Glutamatergic neuron (in vitro differentiated cells): ENCODE measurements at regions not wholly inside any gene's neighbourhood (a gene's known extent, or its start where the extent isn't known, plus 50 kb on each side); places are given as distances from the start of the nearest gene placed in this dataset.

Experiments used
- DNase-seq: peaks from one replicate; pipeline ENCODE4 v3.0.0; 2022
- H3K27ac Mint-ChIP-seq: one replicate; pipeline ENCODE4 v1.8.0; 2020; ENCODE audit warnings: mild to moderate bottlenecking, mixed read lengths, inconsistent platforms; ENCODE audit not compliant: unreplicated experiment
- H3K27me3 Mint-ChIP-seq: one replicate; pipeline ENCODE4 v1.8.0; 2020; ENCODE audit warnings: mild to moderate bottlenecking, moderate library complexity, mixed read lengths, inconsistent platforms; ENCODE audit not compliant: unreplicated experiment
- H3K36me3 Mint-ChIP-seq: one replicate; pipeline ENCODE4 v1.8.0; 2020; ENCODE audit warnings: mild to moderate bottlenecking, mixed read lengths, inconsistent platforms; ENCODE audit not compliant: unreplicated experiment
- H3K4me1 Mint-ChIP-seq: one replicate; pipeline ENCODE4 v1.8.0; 2020; ENCODE audit warnings: mild to moderate bottlenecking, low read depth, mixed read lengths, inconsistent platforms; ENCODE audit not compliant: unreplicated experiment
- H3K4me3 Mint-ChIP-seq: one replicate; pipeline ENCODE4 v1.8.0; 2020; ENCODE audit warnings: mild to moderate bottlenecking, mixed read lengths, inconsistent platforms; ENCODE audit not compliant: unreplicated experiment
- H3K9me3 Mint-ChIP-seq: one replicate; pipeline ENCODE4 v1.8.0; 2020; ENCODE audit warnings: mild to moderate bottlenecking, moderate library complexity, mixed read lengths, inconsistent platforms; ENCODE audit not compliant: unreplicated experiment
- TF ChIP-seq, protein P1 (sequence below): fragments of 200-600 bp; sonication (generic); IDR thresholded peaks from one replicate; pipeline ENCODE4 v1.5.0; 2021; ENCODE audit not compliant: partially characterized antibody, unreplicated experiment

DNA sequence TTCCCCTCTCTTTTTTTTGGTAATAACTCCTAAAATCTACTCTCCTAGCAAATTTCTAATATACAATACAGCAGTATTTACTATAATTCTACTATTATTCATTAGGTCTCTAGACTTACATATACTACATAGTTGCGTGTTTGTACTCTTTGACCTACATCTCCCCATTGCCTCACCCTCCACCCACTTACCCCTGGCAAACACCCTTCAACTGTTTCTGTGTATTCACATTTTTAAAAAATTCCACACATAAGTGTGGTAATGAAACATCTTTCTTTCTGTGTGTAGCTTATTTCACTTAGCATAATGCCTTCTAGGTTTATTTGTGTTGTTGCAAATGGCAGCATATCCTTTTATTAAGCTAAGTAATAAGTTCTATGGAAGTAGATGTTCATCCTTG, 336.0 kb downstream of the CCDC85A start:
- Mint-ChIP-seq H3K9me3 (peaks cover 2% of the 10 kb centered on the region), H3K4me3 (no peak overlapping the region), H3K4me1 (peaks cover 21% of the 10 kb centered on the region), H3K27ac (no peak overlapping the region), H3K27me3 (no peaks in the 10 kb centered on the region), H3K36me3 (no peaks in the 10 kb centered on the region)
- TF ChIP-seq, protein P1, sequence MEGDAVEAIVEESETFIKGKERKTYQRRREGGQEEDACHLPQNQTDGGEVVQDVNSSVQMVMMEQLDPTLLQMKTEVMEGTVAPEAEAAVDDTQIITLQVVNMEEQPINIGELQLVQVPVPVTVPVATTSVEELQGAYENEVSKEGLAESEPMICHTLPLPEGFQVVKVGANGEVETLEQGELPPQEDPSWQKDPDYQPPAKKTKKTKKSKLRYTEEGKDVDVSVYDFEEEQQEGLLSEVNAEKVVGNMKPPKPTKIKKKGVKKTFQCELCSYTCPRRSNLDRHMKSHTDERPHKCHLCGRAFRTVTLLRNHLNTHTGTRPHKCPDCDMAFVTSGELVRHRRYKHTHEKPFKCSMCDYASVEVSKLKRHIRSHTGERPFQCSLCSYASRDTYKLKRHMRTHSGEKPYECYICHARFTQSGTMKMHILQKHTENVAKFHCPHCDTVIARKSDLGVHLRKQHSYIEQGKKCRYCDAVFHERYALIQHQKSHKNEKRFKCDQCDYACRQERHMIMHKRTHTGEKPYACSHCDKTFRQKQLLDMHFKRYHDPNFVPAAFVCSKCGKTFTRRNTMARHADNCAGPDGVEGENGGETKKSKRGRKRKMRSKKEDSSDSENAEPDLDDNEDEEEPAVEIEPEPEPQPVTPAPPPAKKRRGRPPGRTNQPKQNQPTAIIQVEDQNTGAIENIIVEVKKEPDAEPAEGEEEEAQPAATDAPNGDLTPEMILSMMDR, result no peak
- no peak for DNase-seq

DNA sequence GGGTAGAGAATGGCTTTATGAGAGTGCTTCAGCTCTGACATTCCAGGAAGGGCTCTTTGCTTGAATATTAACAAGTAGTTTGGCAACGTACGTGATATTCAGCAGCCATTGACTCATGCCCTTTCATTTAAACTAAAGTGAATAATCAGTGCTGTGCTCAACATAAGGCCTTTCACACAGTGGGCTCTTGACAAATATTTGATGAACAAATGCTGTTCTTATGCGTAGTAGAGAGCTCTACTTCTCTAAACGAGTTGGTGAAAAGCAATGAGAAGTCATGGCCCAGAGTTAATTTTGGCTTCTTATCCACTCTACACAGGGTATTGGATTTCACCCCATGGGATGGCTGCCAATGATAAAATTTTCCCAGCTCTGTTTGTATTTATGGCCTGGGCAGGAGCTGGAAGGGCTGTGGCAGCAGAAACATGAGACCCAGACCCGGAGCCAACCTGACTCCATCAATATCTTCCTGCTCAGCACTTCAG, 338.9 kb downstream of the CCDC85A start:
- no peaks in the 10 kb centered on the region for H3K36me3 Mint-ChIP-seq
- peak; percentile 25 for DNase-seq
- peaks cover 2% of the 10 kb centered on the region for H3K9me3 Mint-ChIP-seq
- H3K27me3 Mint-ChIP-seq, result no peaks in the 10 kb centered on the region
- H3K27ac Mint-ChIP-seq, result no peak overlapping the region
- H3K4me1 Mint-ChIP-seq, result peaks cover 15% of the 10 kb centered on the region
- no peak overlapping the region for H3K4me3 Mint-ChIP-seq
- TF ChIP-seq, protein P1, result no peak

DNA sequence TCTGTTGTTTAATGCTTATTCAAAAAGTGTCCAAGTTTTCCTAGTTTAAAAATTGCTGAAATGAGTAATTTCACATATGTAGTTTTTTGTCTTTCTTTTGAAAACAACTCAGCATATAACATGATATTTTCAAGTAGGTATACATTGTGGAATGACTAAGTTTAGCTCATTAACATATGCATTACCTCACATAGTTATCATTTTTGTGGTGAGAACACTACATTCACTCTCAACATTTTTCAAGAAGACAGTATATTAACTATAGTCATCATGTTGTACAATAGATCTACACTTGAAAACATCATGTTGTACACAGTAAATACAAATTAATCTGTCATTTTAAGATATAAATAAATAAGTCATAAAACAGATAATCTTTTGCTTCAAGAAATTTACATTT, 340.0 kb downstream of the CCDC85A start:
- Mint-ChIP-seq H3K4me3 (no peak overlapping the region), H3K27me3 (no peaks in the 10 kb centered on the region), H3K4me1 (peaks cover 15% of the 10 kb centered on the region), H3K9me3 (peaks cover 2% of the 10 kb centered on the region), H3K36me3 (no peaks in the 10 kb centered on the region), H3K27ac (no peak overlapping the region)
- TF ChIP-seq, protein P1, result no peak
- DNase-seq, result no peak

DNA sequence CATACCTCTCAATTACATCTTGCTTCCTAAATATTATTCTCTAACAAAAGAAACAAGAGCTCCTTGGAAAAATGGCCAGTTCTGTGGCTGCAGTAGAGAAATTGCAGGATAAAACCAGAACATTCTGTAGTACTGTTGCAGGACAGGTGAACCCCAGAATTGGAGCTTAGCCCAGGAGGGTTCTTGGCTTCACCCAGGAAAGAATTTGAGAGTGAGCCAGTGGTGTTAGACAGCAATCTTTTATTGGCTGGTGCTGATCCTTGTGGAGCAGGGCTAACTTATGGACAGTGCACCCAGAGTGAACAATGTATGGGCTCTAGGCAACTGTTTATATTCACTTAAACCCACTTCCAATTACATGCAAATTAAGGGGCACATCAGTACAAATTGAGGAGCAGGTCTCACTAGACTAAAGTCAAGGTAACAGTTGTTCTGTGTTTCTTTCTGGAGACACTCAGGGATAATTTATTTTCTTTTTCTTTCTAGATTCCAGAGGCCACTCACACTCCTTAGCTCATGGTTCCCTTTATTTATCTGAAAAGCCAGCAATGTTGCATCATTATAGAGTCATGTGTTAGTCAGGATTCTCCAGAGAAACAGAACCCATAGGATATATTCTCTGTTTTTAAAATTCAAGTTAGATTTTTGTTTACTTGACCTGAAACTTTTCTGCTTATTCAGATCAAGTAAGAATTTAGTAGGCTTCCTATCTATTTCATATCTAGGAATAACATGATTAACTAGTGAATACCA, 348.1 kb downstream of the CCDC85A start:
- DNase-seq, result no peak
- Mint-ChIP-seq H3K27me3 (no peaks in the 10 kb centered on the region), H3K4me3 (no peak overlapping the region), H3K36me3 (no peaks in the 10 kb centered on the region), H3K27ac (no peak overlapping the region), H3K9me3 (no peaks in the 10 kb centered on the region), H3K4me1 (peaks cover 1% of the 10 kb centered on the region)
- TF ChIP-seq, protein P1, result no peak

DNA sequence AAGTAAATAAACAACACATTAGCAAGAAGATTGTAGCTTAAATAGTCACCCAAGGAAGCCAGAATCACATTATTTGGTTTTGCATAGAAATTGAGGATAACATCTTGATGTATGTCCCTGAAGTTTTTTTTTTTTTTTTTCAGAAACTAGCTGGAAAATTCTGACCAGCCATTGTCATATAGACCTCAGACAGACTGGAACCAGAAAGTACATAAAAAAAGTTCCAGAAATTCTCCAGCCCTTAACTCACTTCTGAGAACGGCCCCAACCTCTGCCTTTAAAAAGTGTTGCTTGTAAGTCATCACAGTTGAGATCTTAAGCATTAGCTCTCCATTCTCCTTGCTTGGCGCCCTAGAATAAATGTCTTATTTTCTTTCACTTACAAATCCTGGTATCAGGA, 350.5 kb downstream of the CCDC85A start:
- Mint-ChIP-seq H3K4me3 (no peak overlapping the region), H3K36me3 (no peaks in the 10 kb centered on the region), H3K27me3 (no peaks in the 10 kb centered on the region), H3K4me1 (peaks cover 1% of the 10 kb centered on the region), H3K27ac (no peak overlapping the region), H3K9me3 (no peaks in the 10 kb centered on the region)
- no peak for DNase-seq
- TF ChIP-seq, protein P1, result no peak
